ENCODE measurements at regions not wholly inside any gene's neighbourhood (a gene's known extent, or its start where the extent isn't known, plus 50 kb on each side); places are given as distances from the start of the nearest gene placed in this dataset.

DNA sequence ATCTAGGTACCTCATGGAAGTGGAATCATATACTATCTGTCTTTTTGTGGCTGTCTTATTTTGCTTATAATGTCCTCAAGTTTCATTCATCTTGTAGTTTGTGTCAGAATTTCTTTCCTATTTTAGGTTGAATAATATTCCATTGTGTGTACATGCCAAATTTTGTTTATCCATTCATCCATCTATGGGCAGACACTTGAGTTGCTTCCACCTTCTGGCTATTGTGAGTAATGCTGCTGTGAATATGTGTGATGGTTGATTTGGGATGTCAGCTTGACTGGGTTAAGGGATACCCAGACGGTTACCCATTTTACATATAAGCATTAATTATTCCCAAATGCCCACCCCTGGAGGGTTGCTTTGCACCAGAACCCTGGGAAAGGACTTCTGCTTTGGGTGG is 477.5 kb downstream of the PTPRU start:
- WGBS, 2 donors (ENCODE audit: low coverage in 1 of 2) = 71 to 80% methylated on average over 1 of the region's 1 CpG
- TF ChIP-seq POLR2A (IDR thresholded peaks at IDR 0.05) (no peak), POLR2AphosphoS5 (IDR thresholded peaks at IDR 0.05) (no peak), CTCF (IDR thresholded peaks at IDR 0.05) (no peak), EP300 (IDR thresholded peaks at IDR 0.05) (no peak)
- Histone ChIP-seq H3K36me3 (no peaks in the 10 kb centered on the region), H3K9me3 (peaks cover 0 to 19% (median 0%) of the 10 kb centered on the region in 3 donors), H3K27ac (no peak overlapping the region), H3K4me1 (peaks cover 0 to 10% (median 0%) of the 10 kb centered on the region in 3 donors), H3K27me3 (peaks cover 31% of the 10 kb centered on the region), H3K4me3 (no peak overlapping the region)
- no peak for ATAC-seq

DNA sequence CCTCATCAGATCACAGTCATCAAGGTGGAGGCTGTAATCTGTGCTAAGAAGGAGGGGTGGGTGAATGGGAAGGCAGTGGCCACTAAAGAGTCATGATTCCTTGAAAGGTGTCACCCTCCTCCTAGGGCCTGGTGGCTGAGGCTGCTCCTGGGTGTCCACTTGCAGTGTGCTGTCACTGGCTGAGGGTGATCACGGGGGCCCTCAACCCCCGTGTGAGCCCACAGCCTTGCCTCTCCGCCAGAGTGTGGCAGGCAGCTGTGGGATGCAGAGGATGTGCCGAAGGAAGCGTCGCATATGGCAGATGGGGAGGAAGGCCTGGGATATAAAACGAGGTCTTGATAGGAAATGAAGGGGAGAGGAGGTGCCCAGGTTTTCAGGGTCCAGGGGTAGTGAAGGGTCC is 476.5 kb downstream of the PTPRU start:
- H3K4me3 ChIP-seq = no peak overlapping the region
- peaks cover 0 to 9% (median 0%) of the 10 kb centered on the region in 3 donors for H3K9me3 ChIP-seq
- H3K27me3 ChIP-seq = peaks cover 42% of the 10 kb centered on the region
- H3K27ac ChIP-seq = no peak overlapping the region
- peaks cover 0 to 14% (median 0%) of the 10 kb centered on the region in 3 donors for H3K4me1 ChIP-seq
- no peaks in the 10 kb centered on the region for H3K36me3 ChIP-seq
- TF ChIP-seq EP300 (IDR thresholded peaks at IDR 0.05) = no peak
- no peak for TF ChIP-seq POLR2AphosphoS5 (IDR thresholded peaks at IDR 0.05)
- no peak for TF ChIP-seq CTCF (IDR thresholded peaks at IDR 0.05)
- TF ChIP-seq POLR2A (IDR thresholded peaks at IDR 0.05) = no peak
- ATAC-seq = no peak
- 82% methylated on average over 6 of the region's 7 CpGs; no CpG with 5 or more reads in 1 of the 2 donors for WGBS, 2 donors (ENCODE audit: low coverage in 1 of 2)

GRCh38 chr1:29712284-29712651 is 475.9 kb downstream of the PTPRU start:
- Histone ChIP-seq H3K4me3 (no peak overlapping the region), H3K4me1 (peaks cover 0 to 14% (median 0%) of the 10 kb centered on the region in 3 donors), H3K27ac (no peak overlapping the region), H3K36me3 (no peaks in the 10 kb centered on the region), H3K27me3 (peaks cover 44% of the 10 kb centered on the region), H3K9me3 (peaks cover 0 to 4% (median 0%) of the 10 kb centered on the region in 3 donors)
- ATAC-seq = no peak
- no peak for TF ChIP-seq POLR2AphosphoS5 (IDR thresholded peaks at IDR 0.05)
- TF ChIP-seq EP300 (IDR thresholded peaks at IDR 0.05) = no peak
- TF ChIP-seq POLR2A (IDR thresholded peaks at IDR 0.05) = no peak
- TF ChIP-seq CTCF (IDR thresholded peaks at IDR 0.05) = no peak
- WGBS, 2 donors (ENCODE audit: low coverage in 1 of 2) = 65 to 74% methylated on average over 3 to 4 of the region's 4 CpGs

DNA sequence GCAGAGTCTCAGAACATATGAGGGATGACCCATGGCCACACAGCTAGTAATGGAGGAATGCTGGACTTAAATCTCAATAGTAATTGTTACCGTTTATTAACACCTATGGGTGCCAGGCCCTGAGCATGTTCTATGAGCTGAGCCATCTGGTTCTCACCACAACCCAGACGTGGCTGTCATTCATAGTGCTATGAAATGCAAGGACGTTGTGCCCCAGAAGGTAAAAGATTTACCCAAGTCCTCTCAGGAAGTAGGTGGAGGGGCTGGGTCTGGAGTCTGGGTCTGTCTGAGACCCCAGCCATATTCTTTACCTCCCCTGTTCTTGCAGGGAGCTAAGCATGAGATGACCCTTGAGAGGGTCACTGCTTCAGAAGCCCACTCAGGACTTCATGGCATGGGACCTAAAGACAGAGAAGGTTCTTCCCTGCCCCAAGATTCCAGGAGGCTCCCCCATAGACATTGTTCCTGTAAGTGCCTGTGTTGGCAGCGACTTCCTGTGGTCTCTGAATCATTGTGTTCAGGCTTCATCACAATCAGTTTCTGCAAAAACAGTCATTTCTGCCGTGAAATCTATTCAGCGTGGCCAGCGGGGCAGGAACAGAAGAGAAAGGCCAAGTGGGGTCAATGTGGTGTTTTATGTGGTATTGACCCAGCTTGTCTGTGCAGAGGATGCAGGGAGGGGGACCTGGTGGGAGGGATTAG is 475.4 kb downstream of the PTPRU start:
- Histone ChIP-seq H3K36me3 (no peaks in the 10 kb centered on the region), H3K27ac (no peak overlapping the region), H3K27me3 (peaks cover 44% of the 10 kb centered on the region), H3K4me1 (peaks cover 0 to 14% (median 0%) of the 10 kb centered on the region in 3 donors), H3K9me3 (no peaks in the 10 kb centered on the region), H3K4me3 (no peak overlapping the region)
- ATAC-seq = no peak
- WGBS, 2 donors (ENCODE audit: low coverage in 1 of 2) = 60 to 69% methylated on average over 1 to 2 of the region's 7 CpGs
- TF ChIP-seq POLR2AphosphoS5 (IDR thresholded peaks at IDR 0.05) (no peak), EP300 (IDR thresholded peaks at IDR 0.05) (no peak), POLR2A (IDR thresholded peaks at IDR 0.05) (no peak), CTCF (IDR thresholded peaks at IDR 0.05) (no peak)

DNA sequence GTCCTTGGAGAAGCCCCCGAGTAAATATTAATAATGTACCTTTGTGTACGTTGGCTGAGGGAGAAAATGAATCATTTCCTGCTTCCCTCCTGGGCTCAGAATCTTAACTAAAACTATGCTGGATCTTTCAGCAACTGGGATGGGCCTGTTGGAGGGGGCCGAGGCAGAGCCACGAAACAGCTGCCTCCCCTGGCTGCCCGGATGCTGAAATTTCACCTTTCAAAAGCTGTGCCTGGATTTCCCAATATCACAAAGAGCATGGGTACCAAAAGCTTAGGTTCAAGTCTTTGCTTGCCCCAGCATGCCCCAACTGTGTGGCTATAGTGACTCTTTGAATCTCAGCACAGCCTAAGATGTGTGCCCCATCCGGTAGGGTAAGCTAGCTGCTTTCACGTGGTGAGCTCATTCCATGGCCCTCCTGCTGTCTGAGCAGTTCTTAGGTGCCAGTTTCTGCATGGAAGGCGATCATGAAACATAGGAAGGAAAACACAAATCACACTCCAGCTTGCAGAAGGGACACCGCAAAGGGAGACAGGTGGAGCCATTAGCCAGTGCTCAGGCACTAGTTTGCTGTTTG is 473.5 kb downstream of the PTPRU start:
- ATAC-seq = no peak
- H3K9me3 ChIP-seq = no peaks in the 10 kb centered on the region
- peaks cover 0 to 14% (median 0%) of the 10 kb centered on the region in 3 donors for H3K4me1 ChIP-seq
- WGBS, 2 donors (ENCODE audit: low coverage in 1 of 2) = 55 to 60% methylated on average over 1 to 3 of the region's 9 CpGs
- H3K36me3 ChIP-seq = no peaks in the 10 kb centered on the region
- H3K27me3 ChIP-seq = peaks cover 63% of the 10 kb centered on the region
- no peak overlapping the region for H3K27ac ChIP-seq
- TF ChIP-seq EP300 (IDR thresholded peaks at IDR 0.05) (no peak), POLR2AphosphoS5 (IDR thresholded peaks at IDR 0.05) (no peak), CTCF (IDR thresholded peaks at IDR 0.05) (no peak), POLR2A (IDR thresholded peaks at IDR 0.05) (no peak)
- H3K4me3 ChIP-seq = no peak overlapping the region
